Stomach (tissue), 4 donors: ENCODE measurements at regions not wholly inside any gene's neighbourhood (a gene's known extent, or its start where the extent isn't known, plus 50 kb on each side); places are given as distances from the start of the nearest gene placed in this dataset.

Experiments used
- CTCF ChIP-seq, 7 experiments: fragments of 450-650 bp in 4 of 7; fragments of 200-600 bp in 3 of 7; sonication (generic) in 3 of 7; IDR thresholded peaks; one replicate each; pipeline ENCODE4 v1.5.1; 2016 to 2019; ENCODE audit warnings: antibody characterized with exemption in 7 of 7, control low read depth in 2 of 7, mild to moderate bottlenecking in 1 of 7
- EP300 ChIP-seq: sonication (generic); formaldehyde crosslinking; IDR thresholded peaks from one replicate; pipeline ENCODE4 v1.6.1; 2017; ENCODE audit warnings: antibody characterized with exemption
- POLR2A ChIP-seq, 4 donors: fragments of 450-650 bp; IDR thresholded peaks; one replicate each; pipeline ENCODE4 v1.6.1; 2016; ENCODE audit warnings: antibody characterized with exemption in 4 of 4, control low read depth in 2 of 4, mild to moderate bottlenecking in 1 of 4, moderate library complexity in 1 of 4

GRCh38 chr17:74126959-74127358 is 76.5 kb upstream of the RPL38 start:
- no peak for TF ChIP-seq CTCF (IDR thresholded peaks at IDR 0.05)
- TF ChIP-seq POLR2A (IDR thresholded peaks at IDR 0.05): no peak
- no peak for TF ChIP-seq EP300
